ENCODE measurements at regions not wholly inside any gene's neighbourhood (a gene's known extent, or its start where the extent isn't known, plus 50 kb on each side); places are given as distances from the start of the nearest gene placed in this dataset.

GRCh38 chr20:59435518-59435917 is 135.1 kb downstream of the EDN3 start:
- DNase-seq (ENCODE audit: low spot score) = no peak

GRCh38 chr20:59437601-59438031 is 137.2 kb downstream of the EDN3 start:
- no peak for DNase-seq (ENCODE audit: low spot score)

GRCh38 chr20:59438201-59438600 is 137.8 kb downstream of the EDN3 start:
- DNase-seq (ENCODE audit: low spot score) = no peak

DNA sequence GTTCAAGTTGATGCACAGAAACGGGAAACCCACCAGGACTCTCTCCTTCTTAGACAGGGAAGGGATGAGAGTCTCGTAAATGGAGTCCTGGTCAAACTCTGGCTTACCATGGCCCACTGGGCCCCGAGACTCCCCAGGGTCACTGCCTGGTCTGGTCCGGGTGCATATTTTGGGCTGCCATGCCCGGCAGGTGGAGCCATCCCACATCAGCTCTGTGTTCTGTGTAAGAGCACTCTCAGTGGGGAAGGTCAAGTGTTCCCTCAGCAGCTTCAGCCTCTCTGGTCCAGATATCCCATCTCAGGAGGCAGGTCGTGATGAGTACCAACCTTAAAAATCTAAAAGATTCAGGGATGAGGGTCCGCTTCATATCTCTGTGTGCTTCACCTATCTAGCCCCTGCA is 138.8 kb downstream of the EDN3 start:
- no peak for DNase-seq (ENCODE audit: low spot score)

DNA sequence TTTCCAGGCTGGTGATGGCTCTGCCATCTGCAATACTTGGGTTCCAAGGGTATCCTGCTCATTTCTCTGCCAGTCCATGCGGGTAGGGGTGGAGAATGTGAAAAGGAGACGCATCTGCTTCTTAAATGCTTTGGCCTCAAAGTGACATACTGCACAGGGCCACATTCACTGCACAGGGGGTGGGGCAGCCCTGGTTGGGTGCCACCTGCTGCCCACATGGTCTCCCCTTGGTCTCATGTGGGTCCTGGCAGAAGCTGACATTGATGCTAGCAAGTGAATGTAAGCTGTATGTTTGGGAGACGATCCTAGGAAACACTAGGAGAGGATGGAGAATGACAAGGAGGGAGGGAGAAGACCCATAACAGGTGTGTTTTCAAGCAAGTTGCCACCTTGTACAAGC is 140.9 kb downstream of the EDN3 start:
- DNase-seq (ENCODE audit: low spot score) = no peak

- DNase-seq (ENCODE audit: low spot score) = no peak
Measured at GRCh38 chr20:59441860-59442810, 141.7 kb downstream of the EDN3 start.

DNA sequence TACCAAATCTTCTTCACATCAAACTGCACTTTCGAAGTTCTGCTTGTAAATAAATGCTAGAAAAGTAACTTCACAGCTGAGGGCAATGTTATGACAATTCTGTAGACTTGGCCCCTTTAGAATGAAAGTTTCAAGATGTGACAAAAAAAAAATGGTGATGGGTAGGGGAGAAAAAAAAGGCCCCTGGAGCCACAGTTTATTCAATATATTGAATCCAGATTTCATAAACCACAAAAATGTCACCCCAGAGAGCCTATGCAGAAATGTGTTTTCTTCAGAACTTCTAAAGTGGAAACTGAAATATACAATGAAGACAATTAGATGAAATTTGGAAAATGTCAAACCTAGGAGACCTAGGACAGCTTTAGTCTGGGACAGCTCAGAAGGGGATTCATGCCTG is 143.1 kb downstream of the EDN3 start:
- DNase-seq (ENCODE audit: low spot score) = no peak

- no peak for DNase-seq (ENCODE audit: low spot score)
Measured at GRCh38 chr20:59446376-59446775, 146.0 kb downstream of the EDN3 start.

- no peak for DNase-seq (ENCODE audit: low spot score)
Measured at GRCh38 chr20:59448196-59448595, 147.8 kb downstream of the EDN3 start.

DNA sequence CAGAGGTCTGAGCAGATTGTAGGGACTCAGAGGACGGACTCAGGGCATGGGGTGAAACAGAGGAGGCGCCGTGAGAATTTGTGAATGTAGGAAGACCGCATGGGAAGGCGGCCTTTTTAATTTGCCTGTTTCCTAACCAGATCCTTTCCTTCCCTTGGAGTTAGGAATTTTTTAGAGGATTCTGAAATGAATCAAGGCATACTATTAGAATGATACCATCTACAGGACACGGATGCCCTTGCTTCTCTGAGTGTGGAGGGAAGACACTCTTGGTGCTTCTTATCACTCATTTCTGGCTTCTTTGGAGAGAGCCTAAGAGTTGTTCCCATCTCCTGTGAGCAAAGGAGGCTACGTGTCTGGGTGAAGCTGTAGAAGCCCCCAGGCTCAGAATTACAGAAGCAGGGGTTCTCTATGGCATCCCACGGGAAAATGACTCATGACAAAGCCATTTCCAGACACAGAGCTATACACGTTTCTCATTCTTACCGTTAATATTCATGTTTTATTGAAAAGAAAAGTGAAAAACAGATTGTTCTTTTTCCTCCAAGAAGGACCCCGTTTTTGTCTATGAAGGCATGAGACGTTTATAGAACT is 148.5 kb downstream of the EDN3 start:
- DNase-seq (ENCODE audit: low spot score) = no peak

- no peak for DNase-seq (ENCODE audit: low spot score)
Measured at GRCh38 chr20:59451066-59451630, 150.7 kb downstream of the EDN3 start.

DNA sequence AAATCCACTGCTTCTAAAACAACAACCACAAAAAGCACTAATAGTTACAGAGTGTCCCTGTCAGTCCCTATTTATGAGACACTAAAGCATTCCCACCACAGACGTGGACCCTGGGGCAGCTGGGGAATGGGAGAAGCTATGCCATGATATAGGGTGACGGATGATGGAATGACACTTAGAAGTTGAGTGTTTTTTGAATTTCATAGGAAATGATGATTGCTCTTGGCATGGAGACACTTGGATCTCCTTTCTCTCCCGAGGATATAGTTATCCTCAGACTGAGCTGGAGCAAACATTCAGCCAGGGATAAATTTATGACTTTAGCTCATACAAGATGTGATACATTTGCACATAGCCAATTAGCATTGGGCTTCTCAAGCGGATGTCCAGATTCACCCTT is 151.2 kb downstream of the EDN3 start:
- DNase-seq (ENCODE audit: low spot score) = no peak

DNA sequence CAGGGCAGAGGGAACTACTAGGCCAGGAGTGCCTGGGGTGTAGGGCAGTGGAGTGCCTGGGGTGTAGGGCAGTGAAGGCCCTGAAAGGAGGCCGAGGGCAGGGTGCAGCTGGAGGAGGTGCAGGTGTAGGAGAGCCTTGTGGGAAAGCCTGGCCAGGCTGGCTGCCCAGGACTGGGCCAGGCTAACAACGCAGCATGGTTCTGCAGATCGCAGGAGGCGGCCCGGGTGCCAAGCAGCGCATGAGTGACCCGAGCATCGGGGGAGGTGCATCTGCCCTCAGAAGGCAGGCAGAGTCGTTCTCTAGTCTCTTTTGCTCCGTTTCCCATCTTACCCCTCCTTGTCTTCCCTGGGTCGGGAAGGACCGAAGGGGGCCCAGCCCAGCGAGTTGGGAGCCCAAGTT is 151.5 kb upstream of the PHACTR3 start:
- no peak for DNase-seq (ENCODE audit: low spot score)

DNA sequence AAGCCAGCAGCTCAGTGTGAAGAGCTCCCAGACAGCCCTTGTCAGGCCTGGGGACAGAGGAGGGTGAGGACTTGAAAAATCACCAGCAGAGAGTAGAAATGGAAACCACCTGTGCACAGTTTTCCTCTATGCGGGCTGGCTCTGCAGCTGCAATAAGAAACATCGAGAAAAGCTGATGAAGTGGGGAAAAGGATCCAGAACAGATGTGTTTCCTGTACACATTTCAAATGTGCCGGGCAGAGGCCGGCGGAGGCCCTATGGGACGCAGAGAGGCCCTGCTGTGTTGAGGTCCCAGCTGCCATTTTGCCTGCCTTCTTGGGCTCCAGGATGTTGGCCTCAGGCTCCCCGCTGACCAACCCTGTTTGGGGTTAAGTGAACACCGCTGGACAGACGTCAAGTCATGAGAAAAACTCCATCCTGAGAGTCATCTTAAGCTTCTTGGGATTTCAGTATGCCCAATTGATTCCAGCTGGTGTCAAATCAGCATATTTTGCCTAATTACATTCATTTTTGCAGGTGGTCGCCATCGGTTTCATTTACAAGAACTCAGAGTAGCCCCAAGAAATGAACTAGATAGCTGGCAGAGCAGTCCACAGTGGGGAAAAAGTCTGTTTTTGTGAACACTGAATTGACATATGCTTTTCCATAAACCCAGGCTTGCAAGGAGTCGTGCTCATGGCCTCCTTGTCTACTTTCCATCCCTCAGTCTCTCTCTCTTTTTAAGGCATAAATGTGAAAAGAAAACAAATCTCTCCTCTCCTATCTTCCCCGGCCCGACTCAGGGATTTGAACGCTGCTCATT is 150.4 kb upstream of the PHACTR3 start:
- no peak for DNase-seq (ENCODE audit: low spot score)

- DNase-seq (ENCODE audit: low spot score) = no peak
Measured at GRCh38 chr20:59455402-59456341, 148.7 kb upstream of the PHACTR3 start.

DNA sequence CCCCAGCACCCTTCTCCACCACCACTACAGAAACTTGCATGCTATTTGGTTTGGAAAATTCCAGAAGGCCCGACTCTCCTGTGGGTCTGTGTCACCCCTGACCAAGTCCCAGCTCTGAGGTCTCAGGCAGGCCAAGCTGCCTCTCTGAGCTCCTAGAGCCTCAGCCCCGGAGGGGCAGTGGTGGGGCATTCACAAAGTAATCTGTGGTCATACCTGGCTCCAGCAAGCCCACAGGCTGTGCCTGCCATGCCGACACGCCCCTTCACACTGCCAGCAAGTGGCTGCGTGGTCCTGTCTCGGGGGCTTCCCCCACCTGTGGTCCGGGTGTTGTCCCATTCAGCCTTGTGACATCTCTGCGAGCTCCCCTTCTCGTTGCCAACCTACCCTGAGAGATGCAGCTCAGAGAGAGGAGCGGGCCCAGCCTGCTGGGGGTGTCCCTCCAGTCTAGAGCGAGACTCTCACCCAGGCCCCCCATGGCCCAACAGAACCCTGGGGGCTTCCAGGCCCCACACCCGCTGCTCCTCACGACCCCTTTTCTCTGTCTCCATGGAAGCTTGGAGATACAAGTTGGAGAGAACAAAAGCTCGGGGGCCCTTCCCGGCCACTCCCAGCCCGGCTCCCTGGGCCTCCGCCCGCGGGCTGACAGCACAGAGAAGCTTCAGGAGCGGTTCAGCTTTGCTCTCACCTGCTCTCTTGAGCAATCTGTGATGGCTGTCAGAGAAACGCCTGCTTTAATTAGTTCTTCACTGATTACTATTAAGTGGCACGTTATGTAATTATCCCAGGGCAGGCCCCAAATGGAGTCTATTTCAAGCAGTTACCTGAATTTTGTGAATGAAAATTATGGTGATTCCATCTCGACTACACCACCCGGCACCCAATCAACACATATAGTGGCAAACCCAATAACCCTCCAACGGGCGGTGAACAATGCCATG is 147.7 kb upstream of the PHACTR3 start:
- no peak for DNase-seq (ENCODE audit: low spot score)

DNA sequence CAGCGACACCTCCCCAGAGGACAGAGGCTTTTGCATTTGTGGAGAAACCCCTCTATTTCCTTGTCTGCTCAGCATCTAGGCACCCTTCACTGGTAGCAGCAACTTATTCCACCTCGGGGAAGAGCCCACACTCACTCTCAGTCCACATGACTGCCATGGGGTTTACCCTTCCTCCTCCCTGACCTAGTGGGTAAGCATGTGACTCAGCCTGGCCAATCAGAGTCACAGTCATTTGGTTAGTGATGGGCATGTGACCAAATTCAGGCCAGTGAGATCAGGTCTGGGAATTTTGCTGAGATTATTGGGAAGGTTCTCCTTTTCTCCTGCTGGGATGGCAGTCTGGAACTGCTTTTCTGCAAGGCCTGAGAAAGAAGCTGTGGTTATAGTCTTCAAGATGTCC is 145.7 kb upstream of the PHACTR3 start:
- DNase-seq (ENCODE audit: low spot score) = no peak

DNA sequence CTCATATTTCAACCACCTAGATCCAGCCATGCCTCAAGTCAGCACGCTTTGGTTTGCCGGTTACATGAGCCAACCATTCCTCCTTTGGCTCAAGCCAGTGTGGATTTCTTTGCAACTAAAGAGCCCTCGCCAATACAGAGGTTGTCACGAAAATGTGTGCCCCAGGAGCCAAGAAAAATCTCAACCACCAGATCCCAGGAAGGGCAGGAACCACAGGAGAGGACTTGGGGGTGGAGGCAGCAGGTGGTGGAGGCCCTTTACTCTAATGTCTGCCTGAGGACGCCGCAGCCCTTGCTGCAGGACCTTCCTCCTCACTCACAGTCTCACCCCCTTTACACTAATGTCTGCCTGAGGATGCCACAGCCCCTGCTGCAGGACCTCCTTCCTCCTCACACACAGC is 144.8 kb upstream of the PHACTR3 start:
- no peak for DNase-seq (ENCODE audit: low spot score)

GRCh38 chr20:59460352-59460751 is 144.0 kb upstream of the PHACTR3 start:
- no peak for DNase-seq (ENCODE audit: low spot score)

DNA sequence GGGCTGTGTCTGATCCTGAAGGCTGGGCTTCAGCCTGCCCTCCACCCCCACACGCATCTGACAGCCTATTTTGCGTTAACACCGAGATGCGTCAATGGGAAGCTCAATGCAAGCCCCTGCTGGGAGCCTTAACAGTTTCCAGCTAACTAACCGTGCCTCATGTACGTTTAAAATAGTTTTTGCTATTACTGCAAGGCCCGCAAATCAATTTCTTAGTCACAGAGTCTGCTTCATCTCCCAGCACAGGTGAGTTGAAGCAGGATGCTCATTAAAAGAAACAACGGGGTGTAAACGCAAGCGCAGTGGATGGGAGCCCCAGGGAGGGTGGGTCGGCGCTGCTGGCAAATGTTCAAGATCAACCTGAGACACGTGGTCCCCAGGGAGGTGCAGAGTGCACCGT is 142.8 kb upstream of the PHACTR3 start:
- DNase-seq (ENCODE audit: low spot score) = no peak

Measured in hematopoietic multipotent progenitor cell treated with erythropoietin and hydrocortisone succinate and interleukin-3 and kit ligand, for 17 days (in vitro differentiated cells).